PC-3 (cell line): ENCODE measurements at regions not wholly inside any gene's neighbourhood (a gene's known extent, or its start where the extent isn't known, plus 50 kb on each side); places are given as distances from the start of the nearest gene placed in this dataset.

Experiments used
- ATAC-seq: fragments of 200-7000 bp; cut with Tn5 transposase; 2 replicates; pipeline ENCODE4 v1.9.1; 2020; ENCODE audit warnings: mild to moderate bottlenecking, moderate library complexity
- BruUV-seq: library from RNA; stranded (reverse); fragments of 400-500 nt; replicated peaks from 2 replicates; lab custom pipeline; 2021; lab: Mats Ljungman, UMichigan
- CTCF ChIA-PET: fragments of 300-600 bp; sonication (Branson Sonifier 250); formaldehyde crosslinking; loops from one replicate; lab custom pipeline; 2022; ENCODE audit warnings: antibody characterized with exemption; lab: Charles Lee
- POLR2A ChIA-PET: fragments of 300-600 bp; sonication (Branson Sonifier 250); formaldehyde crosslinking; loops from one replicate; lab custom pipeline; 2022; ENCODE audit warnings: antibody characterized with exemption; ENCODE audit not compliant: unreplicated experiment; lab: Charles Lee
- DNase-seq: peaks from one replicate; pipeline ENCODE4 v3.0.0-alpha.2; 2015
- H2AFZ ChIP-seq: fragments of 300-600 bp; sonication (generic); 2 replicates; pipeline ENCODE4 v1.6.0; 2016; ENCODE audit warnings: antibody characterized with exemption, low read length
- H3F3A ChIP-seq: fragments of 300-600 bp; sonication (generic); one replicate; pipeline ENCODE4 v1.6.0; 2017; ENCODE audit warnings: antibody characterized with exemption, low read length, control low read depth, mild to moderate bottlenecking; ENCODE audit not compliant: unreplicated experiment
- H3K27ac ChIP-seq: fragments of 300-600 bp; sonication (generic); 2 replicates; pipeline ENCODE4 v1.5.1; 2016; ENCODE audit warnings: mild to moderate bottlenecking, low read length
- H3K27me3 ChIP-seq: fragments of 300-600 bp; sonication (generic); 2 replicates; pipeline ENCODE4 v1.6.1; 2016; ENCODE audit warnings: low read length, mixed read lengths
- H3K36me3 ChIP-seq: fragments of 300-600 bp; sonication (generic); 2 replicates; pipeline ENCODE4 v1.6.1; 2016; ENCODE audit warnings: low read depth, mixed run types, low read length, mixed read lengths
- H3K4me1 ChIP-seq: fragments of 300-600 bp; sonication (generic); 2 replicates; pipeline ENCODE4 v1.5.1; 2016; ENCODE audit warnings: low read length; ENCODE audit not compliant: insufficient read depth
- H3K4me2 ChIP-seq: fragments of 300-600 bp; sonication (generic); 2 replicates; pipeline ENCODE4 v1.6.0; 2016; ENCODE audit warnings: low read length
- H3K4me3 ChIP-seq: fragments of 300-600 bp; sonication (generic); 2 replicates; pipeline ENCODE4 v1.5.1; 2016; ENCODE audit warnings: mild to moderate bottlenecking, low read length, mixed read lengths
- H3K79me2 ChIP-seq: fragments of 300-600 bp; sonication (generic); 2 replicates; pipeline ENCODE4 v1.6.1; 2017; ENCODE audit warnings: low read length, mixed read lengths
- H3K9ac ChIP-seq: fragments of 300-600 bp; sonication (generic); 2 replicates; pipeline ENCODE4 v1.6.0; 2016; ENCODE audit warnings: mild to moderate bottlenecking, low read length
- H3K9me2 ChIP-seq: fragments of 300-600 bp; sonication (generic); replicated peaks from 2 replicates; pipeline ENCODE4 v1.6.1; 2016; ENCODE audit warnings: mixed run types, low read length, mixed read lengths
- H3K9me3 ChIP-seq: fragments of 300-600 bp; sonication (generic); 2 replicates; pipeline ENCODE4 v1.6.1; 2016; ENCODE audit warnings: low read length, mixed read lengths
- H4K20me1 ChIP-seq: fragments of 300-600 bp; sonication (generic); 2 replicates; pipeline ENCODE4 v1.6.1; 2016; ENCODE audit warnings: low read length, mixed read lengths
- EZH2 ChIP-seq: fragments of 300-600 bp; sonication (generic); IDR thresholded peaks from one replicate; pipeline ENCODE4 v1.6.1; 2017; ENCODE audit warnings: antibody characterized with exemption, mild to moderate bottlenecking, low read length; ENCODE audit not compliant: unreplicated experiment
- EZH2phosphoT487 ChIP-seq: fragments of 300-600 bp; sonication (generic); IDR thresholded peaks from 2 replicates; pipeline ENCODE4 v1.6.1; 2018; ENCODE audit warnings: mild to moderate bottlenecking, antibody characterized with exemption, low read length, borderline replicate concordance
- intact Hi-C: fragments of 100-400 bp; cut with micrococcal nuclease; formaldehyde crosslinking; loops from 2 replicates; pipeline ENCODE4 v1.9.0; 2023
- TF ChIP-seq, protein P1 (sequence below): fragments of 300-600 bp; sonication (generic); conservative IDR thresholded peaks from 2 replicates; pipeline ENCODE4 v1.5.1; 2017; ENCODE audit warnings: antibody characterized with exemption, low read depth, mild to moderate bottlenecking, low read length

DNA sequence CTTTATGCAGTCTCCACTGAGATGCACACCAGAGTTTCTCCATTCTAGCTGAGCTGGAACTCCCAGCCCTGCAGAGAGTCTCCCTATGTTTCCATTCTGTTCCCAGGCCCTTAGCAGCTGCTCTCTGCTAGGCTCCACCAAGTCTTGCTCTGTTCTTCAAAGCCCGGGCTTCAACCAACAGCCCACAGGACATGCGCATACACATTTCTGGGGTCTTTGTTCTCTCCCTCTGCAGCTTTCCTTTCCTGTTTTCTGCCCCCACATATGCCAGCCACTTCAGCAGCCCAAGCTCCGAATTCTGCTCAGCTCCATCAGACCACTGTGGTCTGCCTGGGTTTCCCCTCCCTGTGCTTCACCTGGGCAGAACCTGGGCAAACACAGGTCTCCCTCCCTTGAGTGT, 205.9 kb downstream of the CBLN1 start:
- H4K20me1 ChIP-seq = no peaks in the 10 kb centered on the region
- no peaks in the 10 kb centered on the region for H3K4me1 ChIP-seq
- no peaks in the 10 kb centered on the region for H3K36me3 ChIP-seq
- H3K9me3 ChIP-seq = no peaks in the 10 kb centered on the region
- DNase-seq (no peak), ATAC-seq (no peak)
- H3K9me2 ChIP-seq = no peaks in the 10 kb centered on the region
- no peak overlapping the region for H3K4me3 ChIP-seq
- no peak overlapping the region for H3K27ac ChIP-seq
- no peaks in the 10 kb centered on the region for H3F3A ChIP-seq
- no peak overlapping the region for H2AFZ ChIP-seq
- intact Hi-C loops = no loop called here
- H3K27me3 ChIP-seq = peaks cover 9% of the 10 kb centered on the region; the same call in 1 of the 2 replicates
- TF ChIP-seq EZH2 (no peak), EZH2phosphoT487 (no peak)
- TF ChIP-seq, protein P1, sequence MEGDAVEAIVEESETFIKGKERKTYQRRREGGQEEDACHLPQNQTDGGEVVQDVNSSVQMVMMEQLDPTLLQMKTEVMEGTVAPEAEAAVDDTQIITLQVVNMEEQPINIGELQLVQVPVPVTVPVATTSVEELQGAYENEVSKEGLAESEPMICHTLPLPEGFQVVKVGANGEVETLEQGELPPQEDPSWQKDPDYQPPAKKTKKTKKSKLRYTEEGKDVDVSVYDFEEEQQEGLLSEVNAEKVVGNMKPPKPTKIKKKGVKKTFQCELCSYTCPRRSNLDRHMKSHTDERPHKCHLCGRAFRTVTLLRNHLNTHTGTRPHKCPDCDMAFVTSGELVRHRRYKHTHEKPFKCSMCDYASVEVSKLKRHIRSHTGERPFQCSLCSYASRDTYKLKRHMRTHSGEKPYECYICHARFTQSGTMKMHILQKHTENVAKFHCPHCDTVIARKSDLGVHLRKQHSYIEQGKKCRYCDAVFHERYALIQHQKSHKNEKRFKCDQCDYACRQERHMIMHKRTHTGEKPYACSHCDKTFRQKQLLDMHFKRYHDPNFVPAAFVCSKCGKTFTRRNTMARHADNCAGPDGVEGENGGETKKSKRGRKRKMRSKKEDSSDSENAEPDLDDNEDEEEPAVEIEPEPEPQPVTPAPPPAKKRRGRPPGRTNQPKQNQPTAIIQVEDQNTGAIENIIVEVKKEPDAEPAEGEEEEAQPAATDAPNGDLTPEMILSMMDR = no peak
- no TSS peak for BruUV-seq
- ChIA-PET POLR2A (no interaction called here), CTCF (no interaction called here)
- H3K79me2 ChIP-seq = no peaks in the 10 kb centered on the region
- no peak overlapping the region for H3K9ac ChIP-seq
- no peak overlapping the region for H3K4me2 ChIP-seq

DNA sequence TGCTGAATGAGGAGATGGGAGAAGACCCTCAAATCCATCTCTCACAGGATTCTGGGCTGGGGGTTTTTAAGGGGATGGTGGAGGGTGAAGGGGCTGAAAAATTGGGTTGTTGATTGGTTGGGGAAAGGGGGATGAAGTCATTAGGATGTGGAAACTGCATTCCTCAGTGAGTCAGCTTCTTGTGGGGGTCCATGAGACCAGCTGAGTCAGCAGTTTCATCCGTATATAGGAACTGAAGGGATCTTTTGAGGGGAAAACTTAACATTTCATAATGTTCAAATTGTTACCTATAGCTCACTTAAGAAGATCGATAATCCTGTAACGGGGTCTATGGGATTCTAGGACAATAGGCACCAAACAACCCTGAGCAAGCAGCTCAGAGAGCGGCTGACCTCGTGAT, 213.4 kb downstream of the CBLN1 start:
- H3K9me2 ChIP-seq = no peaks in the 10 kb centered on the region
- no peak overlapping the region for H3K27ac ChIP-seq
- no peaks in the 10 kb centered on the region for H3K9me3 ChIP-seq
- no peak overlapping the region for H3K4me2 ChIP-seq
- ChIA-PET POLR2A (no interaction called here), CTCF (no interaction called here)
- no peak overlapping the region for H2AFZ ChIP-seq
- ATAC-seq = no peak
- H3K4me3 ChIP-seq = no peak overlapping the region
- TF ChIP-seq EZH2 = no peak
- TF ChIP-seq EZH2phosphoT487 = no peak
- TF ChIP-seq, protein P1 = no peak
- H3K79me2 ChIP-seq = no peaks in the 10 kb centered on the region
- intact Hi-C loops = no loop called here
- no peaks in the 10 kb centered on the region for H3K36me3 ChIP-seq
- DNase-seq = no peak
- no peaks in the 10 kb centered on the region for H3K4me1 ChIP-seq
- no peaks in the 10 kb centered on the region for H4K20me1 ChIP-seq
- no peaks in the 10 kb centered on the region for H3F3A ChIP-seq
- BruUV-seq = no TSS peak
- H3K27me3 ChIP-seq = peaks cover 65% of the 10 kb centered on the region
- no peak overlapping the region for H3K9ac ChIP-seq

DNA sequence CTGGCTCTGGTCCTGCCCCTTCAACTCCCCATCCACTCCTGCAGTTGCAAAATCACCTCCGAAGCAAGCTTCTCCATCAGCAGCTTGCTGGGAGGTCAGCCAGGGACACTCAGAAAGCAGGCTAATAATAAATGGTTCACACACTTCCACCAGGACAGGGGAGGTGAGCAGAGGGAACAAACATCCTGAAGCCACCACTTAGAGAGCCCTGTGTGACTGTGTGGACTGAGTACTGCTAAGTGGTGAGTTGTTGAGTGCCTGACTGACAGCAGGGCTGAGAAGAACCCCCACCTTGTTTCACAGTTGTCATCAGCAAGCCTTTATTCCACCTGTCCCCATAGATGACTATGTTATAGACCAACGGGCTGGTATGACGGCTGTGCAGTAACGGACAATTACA, 213.9 kb downstream of the CBLN1 start:
- intact Hi-C loops = no loop called here
- H3K27me3 ChIP-seq = peaks cover 68% of the 10 kb centered on the region
- no peaks in the 10 kb centered on the region for H3K4me1 ChIP-seq
- POLR2A ChIA-PET = no interaction called here
- H3F3A ChIP-seq = no peaks in the 10 kb centered on the region
- no peak overlapping the region for H3K27ac ChIP-seq
- no peaks in the 10 kb centered on the region for H3K36me3 ChIP-seq
- no peak overlapping the region for H3K9ac ChIP-seq
- H3K4me2 ChIP-seq = no peak overlapping the region
- CTCF ChIA-PET = no interaction called here
- no peaks in the 10 kb centered on the region for H4K20me1 ChIP-seq
- TF ChIP-seq, protein P1 = no peak
- TF ChIP-seq EZH2phosphoT487 (no peak), EZH2 (no peak)
- no TSS peak for BruUV-seq
- H3K4me3 ChIP-seq = no peak overlapping the region
- H3K9me2 ChIP-seq = no peaks in the 10 kb centered on the region
- no peak overlapping the region for H2AFZ ChIP-seq
- H3K9me3 ChIP-seq = no peaks in the 10 kb centered on the region
- no peaks in the 10 kb centered on the region for H3K79me2 ChIP-seq
- DNase-seq (no peak), ATAC-seq (no peak)
